Esophagus muscularis mucosa (tissue), 4 donors: ENCODE measurements at regions not wholly inside any gene's neighbourhood (a gene's known extent, or its start where the extent isn't known, plus 50 kb on each side); places are given as distances from the start of the nearest gene placed in this dataset.

ENCODE experiments used
- DNase-seq: peaks from one replicate; pipeline ENCODE4 v3.0.0-alpha.2; 2017; ENCODE audit errors: extremely low spot score
- H3K27ac ChIP-seq, 4 donors: fragments of 200-600 bp; sonication (generic); replicated peaks in 1 of 4; 1 replicate in 3 of 4; 2 replicates in 1 of 4; pipeline ENCODE4 v1.5.1; 2016 to 2019; ENCODE audit warnings: mild to moderate bottlenecking in 1 of 4
- H3K27me3 ChIP-seq, 4 donors: fragments of 200-600 bp; sonication (generic); one replicate each; pipeline versions ENCODE4 v1.5.1 to v1.6.0; 2016 to 2019
- H3K36me3 ChIP-seq, 4 donors: fragments of 200-600 bp; sonication (generic); one replicate each; pipeline ENCODE4 v1.5.1; 2016 to 2019
- H3K4me1 ChIP-seq, 4 donors: fragments of 200-600 bp; sonication (generic); one replicate each; pipeline ENCODE4 v1.5.1; 2016 to 2019
- H3K4me3 ChIP-seq, 4 donors: fragments of 200-600 bp; sonication (generic); 1 replicate in 2 of 4; 2 replicates in 2 of 4; pipeline ENCODE4 v1.5.1; 2016 to 2019; ENCODE audit warnings: mild to moderate bottlenecking in 4 of 4, moderate library complexity in 1 of 4
- H3K9me3 ChIP-seq, 4 donors: fragments of 200-600 bp; sonication (generic); 1 replicate in 3 of 4; 2 replicates in 1 of 4; pipeline ENCODE4 v1.5.1; 2016 to 2019
- EP300 ChIP-seq: sonication (generic); formaldehyde crosslinking; IDR thresholded peaks from one replicate; pipeline ENCODE4 v1.6.1; 2017; ENCODE audit warnings: antibody characterized with exemption
- POLR2A ChIP-seq: fragments of 450-650 bp; IDR thresholded peaks from one replicate; pipeline ENCODE4 v1.6.1; 2017; ENCODE audit warnings: antibody characterized with exemption, moderate library complexity, mild to moderate bottlenecking, low read depth
- POLR2AphosphoS5 ChIP-seq, 2 donors: sonication (generic); formaldehyde crosslinking; IDR thresholded peaks; one replicate each; pipeline ENCODE4 v1.6.1; 2017; ENCODE audit warnings: antibody characterized with exemption in 2 of 2
- WGBS: methylation state at CpG from one replicate; pipeline ENCODE4 v1.1.5; 2018; 5-methylcytosine and 5-hydroxymethylcytosine counted together
- intact Hi-C: fragments of 100-400 bp; cut with DNase I; formaldehyde crosslinking; loops from one replicate; pipeline ENCODE4 v1.15.1; 2023
- TF ChIP-seq, protein P1 (sequence below), 3 experiments: fragments of 200-600 bp in 2 of 3; fragments of 450-650 bp in 1 of 3; sonication (generic) in 2 of 3; IDR thresholded peaks; one replicate each; pipeline ENCODE4 v1.5.1; 2017 to 2019; ENCODE audit warnings: antibody characterized with exemption in 3 of 3, mild to moderate bottlenecking in 2 of 3, moderate library complexity in 1 of 3

GRCh38 chr2:219958941-219959340, 331.5 kb downstream of the SLC4A3 start:
- no peaks in the 10 kb centered on the region for H3K36me3 ChIP-seq
- no peaks in the 10 kb centered on the region for H3K4me1 ChIP-seq
- H3K27me3 ChIP-seq, result no peaks in the 10 kb centered on the region
- whole genome bisulfite sequencing, result 39% methylated on average over 1 of the region's 1 CpG
- TF ChIP-seq EP300 (no peak), POLR2AphosphoS5 (IDR thresholded peaks at IDR 0.05) (no peak), POLR2A (no peak)
- TF ChIP-seq, protein P1, sequence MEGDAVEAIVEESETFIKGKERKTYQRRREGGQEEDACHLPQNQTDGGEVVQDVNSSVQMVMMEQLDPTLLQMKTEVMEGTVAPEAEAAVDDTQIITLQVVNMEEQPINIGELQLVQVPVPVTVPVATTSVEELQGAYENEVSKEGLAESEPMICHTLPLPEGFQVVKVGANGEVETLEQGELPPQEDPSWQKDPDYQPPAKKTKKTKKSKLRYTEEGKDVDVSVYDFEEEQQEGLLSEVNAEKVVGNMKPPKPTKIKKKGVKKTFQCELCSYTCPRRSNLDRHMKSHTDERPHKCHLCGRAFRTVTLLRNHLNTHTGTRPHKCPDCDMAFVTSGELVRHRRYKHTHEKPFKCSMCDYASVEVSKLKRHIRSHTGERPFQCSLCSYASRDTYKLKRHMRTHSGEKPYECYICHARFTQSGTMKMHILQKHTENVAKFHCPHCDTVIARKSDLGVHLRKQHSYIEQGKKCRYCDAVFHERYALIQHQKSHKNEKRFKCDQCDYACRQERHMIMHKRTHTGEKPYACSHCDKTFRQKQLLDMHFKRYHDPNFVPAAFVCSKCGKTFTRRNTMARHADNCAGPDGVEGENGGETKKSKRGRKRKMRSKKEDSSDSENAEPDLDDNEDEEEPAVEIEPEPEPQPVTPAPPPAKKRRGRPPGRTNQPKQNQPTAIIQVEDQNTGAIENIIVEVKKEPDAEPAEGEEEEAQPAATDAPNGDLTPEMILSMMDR (IDR thresholded peaks at IDR 0.05), result no peak
- H3K4me3 ChIP-seq, result no peak overlapping the region
- intact Hi-C loops, result no loop called here
- DNase-seq, result no peak
- H3K27ac ChIP-seq, result no peak overlapping the region
- H3K9me3 ChIP-seq, result peaks cover 0 to 18% (median 15%) of the 10 kb centered on the region in 4 donors

DNA sequence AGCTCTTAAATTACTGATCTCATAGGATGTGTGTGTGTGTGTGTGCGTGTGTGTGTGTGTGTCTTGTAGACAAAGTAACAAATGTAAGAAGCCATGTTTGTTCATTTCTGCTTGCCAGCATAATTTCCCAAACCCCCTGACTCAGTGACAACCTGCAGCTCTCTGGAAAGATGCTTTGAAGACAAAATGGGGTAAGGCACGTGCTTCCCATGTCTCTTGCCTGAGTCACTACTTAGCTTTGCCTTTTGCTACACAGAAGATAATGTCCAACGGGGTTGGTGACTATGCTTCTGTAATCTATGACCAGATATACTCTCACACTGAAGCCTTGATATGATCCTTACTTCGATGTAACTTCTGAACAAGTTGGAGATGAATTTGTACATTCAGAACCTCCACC, 332.0 kb downstream of the SLC4A3 start:
- no peak for DNase-seq
- Histone ChIP-seq H3K4me3 (no peak overlapping the region), H3K36me3 (no peaks in the 10 kb centered on the region), H3K9me3 (peaks cover 0 to 18% (median 15%) of the 10 kb centered on the region in 4 donors), H3K27me3 (no peaks in the 10 kb centered on the region), H3K27ac (no peak overlapping the region), H3K4me1 (no peaks in the 10 kb centered on the region)
- TF ChIP-seq POLR2AphosphoS5 (IDR thresholded peaks at IDR 0.05) (no peak), EP300 (no peak), POLR2A (no peak)
- TF ChIP-seq, protein P1 (IDR thresholded peaks at IDR 0.05), result no peak
- intact Hi-C loops, result no loop called here
- 71% methylated on average over 4 of the region's 4 CpGs for WGBS

GRCh38 chr2:219961947-219962498, 334.6 kb downstream of the SLC4A3 start:
- 66% methylated on average over 4 of the region's 4 CpGs for WGBS
- TF ChIP-seq POLR2AphosphoS5 (IDR thresholded peaks at IDR 0.05), result no peak
- TF ChIP-seq, protein P1 (IDR thresholded peaks at IDR 0.05), result no peak
- no peak for TF ChIP-seq POLR2A
- TF ChIP-seq EP300, result no peak
- Histone ChIP-seq H3K4me1 (no peaks in the 10 kb centered on the region), H3K9me3 (peaks cover 0 to 8% (median 6%) of the 10 kb centered on the region in 4 donors), H3K27me3 (no peaks in the 10 kb centered on the region), H3K27ac (no peak overlapping the region), H3K4me3 (no peak overlapping the region), H3K36me3 (no peaks in the 10 kb centered on the region)
- no peak for DNase-seq
- intact Hi-C loops, result no loop called here

DNA sequence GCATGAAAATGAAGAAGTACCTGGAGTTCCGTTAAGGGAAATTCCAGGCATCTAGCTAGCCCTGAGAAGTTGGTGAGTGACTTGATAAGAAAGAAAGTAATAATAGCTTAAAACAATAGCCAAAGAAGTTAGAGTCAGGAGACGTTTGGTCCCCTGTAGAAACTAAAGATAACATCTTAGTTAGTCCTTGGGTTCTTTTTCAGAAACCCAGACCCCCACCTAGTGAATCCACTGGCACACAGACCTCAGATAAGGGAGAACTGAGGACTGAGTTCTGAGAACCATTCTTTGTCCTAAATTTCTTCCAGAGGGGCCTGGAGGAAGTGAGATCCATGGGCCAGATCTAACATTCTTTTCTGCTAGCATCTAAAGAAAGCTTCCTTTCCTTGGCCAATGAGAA, 335.4 kb downstream of the SLC4A3 start:
- WGBS, result 93% methylated on average over 2 of the region's 2 CpGs
- H3K4me1 ChIP-seq, result no peaks in the 10 kb centered on the region
- H3K27me3 ChIP-seq, result no peaks in the 10 kb centered on the region
- no peaks in the 10 kb centered on the region for H3K36me3 ChIP-seq
- H3K4me3 ChIP-seq, result no peak overlapping the region
- H3K9me3 ChIP-seq, result peaks cover 0 to under 1% (median 0%) of the 10 kb centered on the region in 4 donors
- H3K27ac ChIP-seq, result no peak overlapping the region
- TF ChIP-seq POLR2AphosphoS5 (IDR thresholded peaks at IDR 0.05) (no peak), EP300 (no peak), POLR2A (no peak)
- TF ChIP-seq, protein P1 (IDR thresholded peaks at IDR 0.05), result no peak
- DNase-seq, result no peak
- intact Hi-C loops, result no loop called here
